Neutrophil (primary cell): ENCODE measurements at regions not wholly inside any gene's neighbourhood (a gene's known extent, or its start where the extent isn't known, plus 50 kb on each side); places are given as distances from the start of the nearest gene placed in this dataset.

Experiments used
- H3K27ac ChIP-seq: fragments of 200-600 bp; sonication (generic); 2 replicates; pipeline ENCODE4 v1.5.1; 2016; ENCODE audit warnings: mild to moderate bottlenecking, moderate library complexity
- H3K27me3 ChIP-seq: fragments of 200-600 bp; sonication (generic); 2 replicates; pipeline ENCODE4 v1.6.0; 2016; ENCODE audit warnings: mild to moderate bottlenecking
- H3K36me3 ChIP-seq: fragments of 200-600 bp; sonication (generic); 2 replicates; pipeline ENCODE4 v1.5.1; 2017
- H3K4me1 ChIP-seq, 2 experiments: fragments of 200-600 bp in 1 of 2; sonication (generic) in 1 of 2; 1 replicate in 1 of 2; 2 replicates in 1 of 2; pipeline versions ENCODE4 v1.5.1 to v1.6.1; 2013 to 2016; ENCODE audit warnings: low read depth in 1 of 2, low read length in 1 of 2, mild to moderate bottlenecking in 1 of 2, moderate library complexity in 1 of 2; ENCODE audit not compliant: control insufficient read depth in 1 of 2, insufficient read depth in 1 of 2
- H3K4me3 ChIP-seq, 2 experiments: fragments of 200-600 bp in 1 of 2; sonication (generic) in 1 of 2; 1 replicate in 1 of 2; 2 replicates in 1 of 2; pipeline ENCODE4 v1.5.1; 2013 to 2016; ENCODE audit warnings: low read depth in 1 of 2, low read length in 1 of 2, mild to moderate bottlenecking in 1 of 2, moderate library complexity in 1 of 2
- H3K9me3 ChIP-seq: fragments of 200-600 bp; sonication (generic); 2 replicates; pipeline ENCODE4 v1.5.1; 2016
- TF ChIP-seq, protein P1 (sequence below): fragments of 200-600 bp; sonication (generic); IDR thresholded peaks from 2 replicates; pipeline ENCODE4 v1.5.1; 2016; ENCODE audit warnings: antibody characterized with exemption

- Histone ChIP-seq H3K4me3 (no peak overlapping the region), H3K27me3 (no peaks in the 10 kb centered on the region), H3K36me3 (no peaks in the 10 kb centered on the region), H3K27ac (no peak overlapping the region), H3K9me3 (no peaks in the 10 kb centered on the region), H3K4me1 (no peaks in the 10 kb centered on the region)
- TF ChIP-seq, protein P1, sequence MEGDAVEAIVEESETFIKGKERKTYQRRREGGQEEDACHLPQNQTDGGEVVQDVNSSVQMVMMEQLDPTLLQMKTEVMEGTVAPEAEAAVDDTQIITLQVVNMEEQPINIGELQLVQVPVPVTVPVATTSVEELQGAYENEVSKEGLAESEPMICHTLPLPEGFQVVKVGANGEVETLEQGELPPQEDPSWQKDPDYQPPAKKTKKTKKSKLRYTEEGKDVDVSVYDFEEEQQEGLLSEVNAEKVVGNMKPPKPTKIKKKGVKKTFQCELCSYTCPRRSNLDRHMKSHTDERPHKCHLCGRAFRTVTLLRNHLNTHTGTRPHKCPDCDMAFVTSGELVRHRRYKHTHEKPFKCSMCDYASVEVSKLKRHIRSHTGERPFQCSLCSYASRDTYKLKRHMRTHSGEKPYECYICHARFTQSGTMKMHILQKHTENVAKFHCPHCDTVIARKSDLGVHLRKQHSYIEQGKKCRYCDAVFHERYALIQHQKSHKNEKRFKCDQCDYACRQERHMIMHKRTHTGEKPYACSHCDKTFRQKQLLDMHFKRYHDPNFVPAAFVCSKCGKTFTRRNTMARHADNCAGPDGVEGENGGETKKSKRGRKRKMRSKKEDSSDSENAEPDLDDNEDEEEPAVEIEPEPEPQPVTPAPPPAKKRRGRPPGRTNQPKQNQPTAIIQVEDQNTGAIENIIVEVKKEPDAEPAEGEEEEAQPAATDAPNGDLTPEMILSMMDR, result no peak
Measured at GRCh38 chr13:30151388-30151787, 156.0 kb downstream of the KATNAL1 start.

GRCh38 chr13:30149248-30149647, 158.1 kb downstream of the KATNAL1 start:
- no peaks in the 10 kb centered on the region for H3K9me3 ChIP-seq
- TF ChIP-seq, protein P1, result no peak
- H3K36me3 ChIP-seq, result no peaks in the 10 kb centered on the region
- no peak overlapping the region for H3K27ac ChIP-seq
- H3K4me1 ChIP-seq, result no peaks in the 10 kb centered on the region
- no peaks in the 10 kb centered on the region for H3K27me3 ChIP-seq
- no peak overlapping the region for H3K4me3 ChIP-seq

DNA sequence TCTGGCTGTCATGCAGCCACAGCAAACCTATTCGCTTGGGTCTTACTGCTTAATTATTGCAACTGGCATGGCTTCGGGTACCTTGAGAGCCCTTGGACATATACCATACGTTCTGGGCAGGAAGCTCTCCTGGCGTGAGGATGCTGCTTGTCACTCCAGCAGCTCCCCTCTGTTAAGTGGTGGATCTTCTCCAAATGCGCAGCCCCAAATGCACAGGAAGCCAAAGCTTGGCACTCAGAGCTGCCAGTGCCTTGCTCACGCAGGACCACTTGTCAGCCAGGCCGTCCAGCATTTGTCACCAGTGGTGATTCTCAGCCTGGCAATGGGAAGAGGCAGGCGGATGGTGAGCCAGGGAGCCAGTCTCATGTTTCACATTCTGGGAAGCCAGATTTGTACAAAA, 158.6 kb downstream of the KATNAL1 start:
- no peaks in the 10 kb centered on the region for H3K9me3 ChIP-seq
- no peaks in the 10 kb centered on the region for H3K27me3 ChIP-seq
- H3K27ac ChIP-seq, result no peak overlapping the region
- TF ChIP-seq, protein P1, result no peak
- no peaks in the 10 kb centered on the region for H3K36me3 ChIP-seq
- H3K4me3 ChIP-seq, result no peak overlapping the region
- no peaks in the 10 kb centered on the region for H3K4me1 ChIP-seq

GRCh38 chr13:30148171-30148754, 159.1 kb downstream of the KATNAL1 start:
- TF ChIP-seq, protein P1, result no peak
- Histone ChIP-seq H3K27me3 (no peaks in the 10 kb centered on the region), H3K27ac (no peak overlapping the region), H3K4me3 (no peak overlapping the region), H3K36me3 (no peaks in the 10 kb centered on the region), H3K9me3 (no peaks in the 10 kb centered on the region), H3K4me1 (no peaks in the 10 kb centered on the region)

DNA sequence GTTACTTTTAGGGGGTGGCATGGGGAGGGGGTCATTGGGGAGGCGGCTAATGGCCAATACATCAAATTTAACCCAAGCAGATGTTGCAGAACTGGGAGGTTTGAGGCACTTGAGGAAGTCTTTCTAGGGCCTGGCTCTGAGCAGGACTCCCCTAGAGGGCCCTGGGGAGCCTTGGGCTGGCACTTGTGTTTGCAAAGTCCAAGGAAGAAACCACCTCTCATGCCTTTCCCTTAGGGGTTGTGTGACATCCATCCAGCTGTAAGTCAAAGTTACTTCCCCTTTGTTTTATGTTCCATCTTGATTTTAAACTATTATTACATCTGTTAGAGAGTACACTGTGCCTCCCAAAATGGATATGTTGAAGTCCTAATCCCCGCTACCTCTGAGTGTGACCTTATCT, 159.9 kb downstream of the KATNAL1 start:
- TF ChIP-seq, protein P1, result no peak
- no peak overlapping the region for H3K4me3 ChIP-seq
- no peaks in the 10 kb centered on the region for H3K27me3 ChIP-seq
- H3K27ac ChIP-seq, result no peak overlapping the region
- H3K36me3 ChIP-seq, result no peaks in the 10 kb centered on the region
- no peaks in the 10 kb centered on the region for H3K9me3 ChIP-seq
- H3K4me1 ChIP-seq, result no peaks in the 10 kb centered on the region

DNA sequence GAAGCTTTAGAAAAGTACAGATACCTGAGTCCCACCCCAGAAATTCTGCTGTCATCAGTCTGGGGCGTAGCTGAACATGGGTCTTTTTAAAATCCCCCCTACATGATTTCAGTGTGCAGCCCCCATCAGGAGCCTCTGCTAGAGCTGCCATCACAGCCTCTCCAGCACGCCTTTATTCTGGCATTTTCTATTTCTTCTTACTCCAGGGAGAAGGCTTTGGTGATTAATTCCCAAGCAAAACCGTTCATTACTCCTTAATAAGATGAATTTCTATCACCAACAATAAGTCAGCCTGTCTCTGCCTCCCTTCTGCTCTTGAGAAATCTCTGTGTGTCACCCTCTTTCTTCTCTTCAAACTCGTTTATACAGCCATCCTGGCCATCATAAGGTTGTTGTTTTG, 160.3 kb downstream of the KATNAL1 start:
- Histone ChIP-seq H3K27me3 (no peaks in the 10 kb centered on the region), H3K4me1 (no peaks in the 10 kb centered on the region), H3K36me3 (no peaks in the 10 kb centered on the region), H3K27ac (no peak overlapping the region), H3K4me3 (no peak overlapping the region), H3K9me3 (no peaks in the 10 kb centered on the region)
- TF ChIP-seq, protein P1, result no peak
